Liver (tissue), 3 donors: ENCODE measurements at regions not wholly inside any gene's neighbourhood (a gene's known extent, or its start where the extent isn't known, plus 50 kb on each side); places are given as distances from the start of the nearest gene placed in this dataset.

Experiments used
- CTCF ChIP-seq: fragments of 150-350 bp; IDR thresholded peaks from 2 replicates; pipeline ENCODE4 v1.5.1; 2017; ENCODE audit warnings: improper control_type of control experiment, low read depth, low read length; ENCODE audit not compliant: missing input control
- FOXA1 ChIP-seq: IDR thresholded peaks from 2 replicates; pipeline ENCODE4 v1.6.1; 2016; ENCODE audit warnings: antibody characterized with exemption
- HNF4G ChIP-seq: IDR thresholded peaks from 2 replicates; pipeline ENCODE4 v1.6.1; 2016; ENCODE audit warnings: antibody characterized with exemption
- RAD21 ChIP-seq, 2 donors: IDR thresholded peaks; 2 replicates each; pipeline ENCODE4 v1.6.1; 2016; ENCODE audit warnings: antibody characterized with exemption in 2 of 2, mild to moderate bottlenecking in 2 of 2
- RXRA ChIP-seq, 2 donors: IDR thresholded peaks; 2 replicates each; pipeline ENCODE4 v1.6.1; 2017 to 2018; ENCODE audit warnings: antibody characterized with exemption in 2 of 2, mild to moderate bottlenecking in 1 of 2
- TAF1 ChIP-seq: conservative IDR thresholded peaks from 2 replicates; pipeline ENCODE4 v1.6.1; 2016; ENCODE audit warnings: antibody characterized with exemption, mild to moderate bottlenecking
- YY1 ChIP-seq: IDR thresholded peaks from 2 replicates; pipeline ENCODE4 v1.6.1; 2016; ENCODE audit warnings: antibody characterized with exemption, mild to moderate bottlenecking
- TF ChIP-seq, protein P1 (sequence below): IDR thresholded peaks from 2 replicates; pipeline ENCODE4 v1.6.1; 2016; ENCODE audit warnings: antibody characterized with exemption, mild to moderate bottlenecking
- donor health status: healthy.
- donor health status: healthy.

GRCh38 chr1:93740157-93740556 lies 58.5 kb upstream of the BCAR3 start:
- no peak for TF ChIP-seq CTCF
- TF ChIP-seq RAD21 (IDR thresholded peaks at IDR 0.05): no peak
- TF ChIP-seq, protein P1, sequence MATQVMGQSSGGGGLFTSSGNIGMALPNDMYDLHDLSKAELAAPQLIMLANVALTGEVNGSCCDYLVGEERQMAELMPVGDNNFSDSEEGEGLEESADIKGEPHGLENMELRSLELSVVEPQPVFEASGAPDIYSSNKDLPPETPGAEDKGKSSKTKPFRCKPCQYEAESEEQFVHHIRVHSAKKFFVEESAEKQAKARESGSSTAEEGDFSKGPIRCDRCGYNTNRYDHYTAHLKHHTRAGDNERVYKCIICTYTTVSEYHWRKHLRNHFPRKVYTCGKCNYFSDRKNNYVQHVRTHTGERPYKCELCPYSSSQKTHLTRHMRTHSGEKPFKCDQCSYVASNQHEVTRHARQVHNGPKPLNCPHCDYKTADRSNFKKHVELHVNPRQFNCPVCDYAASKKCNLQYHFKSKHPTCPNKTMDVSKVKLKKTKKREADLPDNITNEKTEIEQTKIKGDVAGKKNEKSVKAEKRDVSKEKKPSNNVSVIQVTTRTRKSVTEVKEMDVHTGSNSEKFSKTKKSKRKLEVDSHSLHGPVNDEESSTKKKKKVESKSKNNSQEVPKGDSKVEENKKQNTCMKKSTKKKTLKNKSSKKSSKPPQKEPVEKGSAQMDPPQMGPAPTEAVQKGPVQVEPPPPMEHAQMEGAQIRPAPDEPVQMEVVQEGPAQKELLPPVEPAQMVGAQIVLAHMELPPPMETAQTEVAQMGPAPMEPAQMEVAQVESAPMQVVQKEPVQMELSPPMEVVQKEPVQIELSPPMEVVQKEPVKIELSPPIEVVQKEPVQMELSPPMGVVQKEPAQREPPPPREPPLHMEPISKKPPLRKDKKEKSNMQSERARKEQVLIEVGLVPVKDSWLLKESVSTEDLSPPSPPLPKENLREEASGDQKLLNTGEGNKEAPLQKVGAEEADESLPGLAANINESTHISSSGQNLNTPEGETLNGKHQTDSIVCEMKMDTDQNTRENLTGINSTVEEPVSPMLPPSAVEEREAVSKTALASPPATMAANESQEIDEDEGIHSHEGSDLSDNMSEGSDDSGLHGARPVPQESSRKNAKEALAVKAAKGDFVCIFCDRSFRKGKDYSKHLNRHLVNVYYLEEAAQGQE: no peak
- no peak for TF ChIP-seq TAF1
- no peak for TF ChIP-seq YY1
- no peak for TF ChIP-seq RXRA (IDR thresholded peaks at IDR 0.05)
- TF ChIP-seq HNF4G: no peak
- TF ChIP-seq FOXA1: no peak
